BE2C (cell line): ENCODE measurements at regions not wholly inside any gene's neighbourhood (a gene's known extent, or its start where the extent isn't known, plus 50 kb on each side); places are given as distances from the start of the nearest gene placed in this dataset.

Experiments
- DNase-seq: peaks from one replicate; pipeline ENCODE4 v3.0.0-alpha.2; 2020
- H3K27me3 ChIP-seq: fragments of 250-450 bp; sonication (Bioruptor Pico); 2 replicates; pipeline ENCODE4 v1.5.1; 2020; ENCODE audit warnings: mild to moderate bottlenecking
- H3K36me3 ChIP-seq: fragments of 250-450 bp; sonication (Bioruptor Pico); 2 replicates; pipeline ENCODE4 v1.5.1; 2020; ENCODE audit warnings: mild to moderate bottlenecking
- H3K4me1 ChIP-seq: fragments of 250-450 bp; sonication (Bioruptor Pico); 2 replicates; pipeline ENCODE4 v1.5.1; 2020
- H3K4me3 ChIP-seq: 2 replicates; pipeline ENCODE4 v1.5.1; 2011; ENCODE audit warnings: low read depth, low read length
- H3K9me3 ChIP-seq: fragments of 250-450 bp; sonication (Bioruptor Pico); 2 replicates; pipeline ENCODE4 v1.5.1; 2020
- TF ChIP-seq, protein P1 (sequence below): IDR thresholded peaks from 2 replicates; pipeline ENCODE4 v1.5.1; 2012; ENCODE audit warnings: mild to moderate bottlenecking, low read depth, low read length

DNA sequence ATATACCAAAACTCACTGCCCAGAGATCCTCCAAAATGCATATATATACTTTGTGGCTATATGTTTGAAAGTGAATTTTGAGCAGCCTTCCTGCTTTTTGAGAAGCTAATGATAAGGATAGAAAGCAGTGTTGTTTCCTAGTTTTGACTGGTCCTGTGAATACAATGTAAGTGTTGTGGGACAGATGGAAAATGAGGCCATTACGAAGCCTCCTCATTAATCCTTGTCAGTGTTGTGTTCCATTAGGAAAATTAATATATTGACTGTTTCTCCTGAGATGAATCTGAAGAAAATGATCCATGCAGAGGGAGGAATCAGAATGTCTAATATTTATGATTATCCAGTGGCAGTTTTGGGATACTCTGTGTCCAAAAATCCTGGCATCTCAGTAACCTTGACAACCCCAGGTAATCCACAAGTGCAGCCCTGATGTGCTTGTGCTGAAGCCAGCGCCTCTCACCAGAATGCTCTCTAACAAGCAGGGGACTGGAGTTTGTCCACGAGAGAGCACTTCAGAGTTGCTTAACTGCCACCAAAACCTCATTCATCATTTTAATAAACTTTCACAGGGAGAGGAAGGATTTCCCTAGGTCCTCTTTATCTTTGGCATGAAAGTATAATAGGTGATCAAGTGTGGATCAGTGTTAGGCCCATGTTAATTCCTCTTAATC, 418.6 kb downstream of the CMPK2 start:
- Histone ChIP-seq H3K36me3 (no peaks in the 10 kb centered on the region), H3K27me3 (no peaks in the 10 kb centered on the region), H3K9me3 (no peaks in the 10 kb centered on the region), H3K4me1 (no peaks in the 10 kb centered on the region), H3K4me3 (no peak overlapping the region)
- no peak for DNase-seq
- TF ChIP-seq, protein P1, sequence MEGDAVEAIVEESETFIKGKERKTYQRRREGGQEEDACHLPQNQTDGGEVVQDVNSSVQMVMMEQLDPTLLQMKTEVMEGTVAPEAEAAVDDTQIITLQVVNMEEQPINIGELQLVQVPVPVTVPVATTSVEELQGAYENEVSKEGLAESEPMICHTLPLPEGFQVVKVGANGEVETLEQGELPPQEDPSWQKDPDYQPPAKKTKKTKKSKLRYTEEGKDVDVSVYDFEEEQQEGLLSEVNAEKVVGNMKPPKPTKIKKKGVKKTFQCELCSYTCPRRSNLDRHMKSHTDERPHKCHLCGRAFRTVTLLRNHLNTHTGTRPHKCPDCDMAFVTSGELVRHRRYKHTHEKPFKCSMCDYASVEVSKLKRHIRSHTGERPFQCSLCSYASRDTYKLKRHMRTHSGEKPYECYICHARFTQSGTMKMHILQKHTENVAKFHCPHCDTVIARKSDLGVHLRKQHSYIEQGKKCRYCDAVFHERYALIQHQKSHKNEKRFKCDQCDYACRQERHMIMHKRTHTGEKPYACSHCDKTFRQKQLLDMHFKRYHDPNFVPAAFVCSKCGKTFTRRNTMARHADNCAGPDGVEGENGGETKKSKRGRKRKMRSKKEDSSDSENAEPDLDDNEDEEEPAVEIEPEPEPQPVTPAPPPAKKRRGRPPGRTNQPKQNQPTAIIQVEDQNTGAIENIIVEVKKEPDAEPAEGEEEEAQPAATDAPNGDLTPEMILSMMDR, result no peak

DNA sequence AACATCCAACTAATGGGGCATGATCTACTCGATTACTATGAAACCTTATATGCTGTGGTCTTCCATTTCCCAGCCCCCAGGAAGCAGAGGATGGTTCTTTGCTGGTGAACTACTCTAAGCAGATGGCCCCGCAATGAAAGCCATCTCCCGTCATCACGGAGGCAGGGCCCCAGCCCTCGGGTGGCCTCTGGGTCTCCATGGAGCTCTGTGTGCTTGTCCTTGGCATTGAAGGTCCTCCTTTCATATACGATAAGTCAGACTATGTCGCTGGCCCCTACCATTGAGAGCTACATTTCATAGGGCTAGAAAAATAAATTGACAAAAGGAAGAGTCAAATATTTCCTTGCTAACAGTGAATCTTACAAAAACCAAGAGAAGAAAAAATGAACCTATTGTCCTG, 416.8 kb downstream of the CMPK2 start:
- Histone ChIP-seq H3K9me3 (no peaks in the 10 kb centered on the region), H3K36me3 (no peaks in the 10 kb centered on the region), H3K27me3 (no peaks in the 10 kb centered on the region), H3K4me3 (no peak overlapping the region), H3K4me1 (no peaks in the 10 kb centered on the region)
- DNase-seq, result no peak
- TF ChIP-seq, protein P1, result no peak

DNA sequence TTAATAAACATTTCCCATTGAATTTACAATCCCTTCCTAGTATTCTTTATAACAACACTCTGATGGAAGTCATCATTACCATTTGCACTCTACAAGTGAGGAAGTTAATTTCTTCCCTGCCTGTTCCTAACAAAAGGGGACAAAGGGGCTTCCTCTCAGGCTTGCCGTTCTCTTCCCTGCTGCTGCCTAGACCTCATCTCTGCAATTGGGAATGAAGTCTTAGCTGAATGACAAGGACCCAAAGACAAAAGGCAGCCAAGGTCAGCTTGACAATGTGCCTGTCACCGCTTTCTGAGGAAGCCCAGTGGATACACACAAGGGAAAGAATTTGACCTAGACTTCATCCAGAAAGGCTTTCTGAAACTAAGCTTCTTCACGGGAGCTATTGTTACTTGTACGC, 416.4 kb downstream of the CMPK2 start:
- Histone ChIP-seq H3K27me3 (no peaks in the 10 kb centered on the region), H3K4me3 (no peak overlapping the region), H3K4me1 (no peaks in the 10 kb centered on the region), H3K9me3 (no peaks in the 10 kb centered on the region), H3K36me3 (no peaks in the 10 kb centered on the region)
- TF ChIP-seq, protein P1, result no peak
- no peak for DNase-seq

DNA sequence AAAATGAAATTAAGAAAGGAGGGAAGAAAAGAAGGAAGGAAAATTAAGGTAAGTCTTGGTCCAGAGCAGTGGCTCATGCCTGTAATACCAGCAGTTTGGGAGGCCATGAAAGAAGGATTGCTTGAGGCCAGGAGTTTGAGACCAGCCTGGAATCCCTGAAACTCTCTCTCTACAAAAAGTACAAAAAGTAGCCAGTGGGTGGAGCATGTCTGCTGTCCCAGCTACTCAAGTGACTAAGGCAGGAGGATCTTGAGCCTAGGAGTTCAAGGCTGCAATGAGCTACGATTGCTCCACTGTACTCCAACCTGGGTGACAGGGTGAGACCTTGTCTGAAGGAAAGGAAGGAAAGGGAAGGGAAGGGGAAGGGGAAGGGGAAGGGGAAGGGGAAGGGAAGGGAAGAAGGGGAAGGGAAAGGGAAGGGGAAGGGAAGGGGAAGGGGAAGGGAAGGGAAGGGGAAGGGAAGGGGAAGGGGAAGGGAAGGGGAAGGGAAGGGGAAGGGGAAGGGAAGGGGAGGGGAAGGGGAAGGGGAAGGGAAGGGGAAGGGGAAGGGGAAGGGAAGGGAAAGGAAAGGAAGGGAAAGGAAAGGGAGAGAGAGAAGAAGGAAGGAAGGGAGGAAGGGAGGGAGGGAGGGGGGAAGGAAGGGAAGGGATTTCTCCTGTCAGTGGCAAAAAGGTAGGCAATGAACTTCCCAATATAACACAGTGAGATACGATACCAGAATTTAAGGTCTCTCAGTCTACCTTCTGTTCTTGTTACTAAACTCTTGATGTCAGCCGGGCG, 412.8 kb downstream of the CMPK2 start:
- no peaks in the 10 kb centered on the region for H3K36me3 ChIP-seq
- no peaks in the 10 kb centered on the region for H3K9me3 ChIP-seq
- no peak overlapping the region for H3K4me3 ChIP-seq
- no peaks in the 10 kb centered on the region for H3K27me3 ChIP-seq
- no peak for DNase-seq
- H3K4me1 ChIP-seq, result no peaks in the 10 kb centered on the region
- TF ChIP-seq, protein P1, result peak; percentile 40

DNA sequence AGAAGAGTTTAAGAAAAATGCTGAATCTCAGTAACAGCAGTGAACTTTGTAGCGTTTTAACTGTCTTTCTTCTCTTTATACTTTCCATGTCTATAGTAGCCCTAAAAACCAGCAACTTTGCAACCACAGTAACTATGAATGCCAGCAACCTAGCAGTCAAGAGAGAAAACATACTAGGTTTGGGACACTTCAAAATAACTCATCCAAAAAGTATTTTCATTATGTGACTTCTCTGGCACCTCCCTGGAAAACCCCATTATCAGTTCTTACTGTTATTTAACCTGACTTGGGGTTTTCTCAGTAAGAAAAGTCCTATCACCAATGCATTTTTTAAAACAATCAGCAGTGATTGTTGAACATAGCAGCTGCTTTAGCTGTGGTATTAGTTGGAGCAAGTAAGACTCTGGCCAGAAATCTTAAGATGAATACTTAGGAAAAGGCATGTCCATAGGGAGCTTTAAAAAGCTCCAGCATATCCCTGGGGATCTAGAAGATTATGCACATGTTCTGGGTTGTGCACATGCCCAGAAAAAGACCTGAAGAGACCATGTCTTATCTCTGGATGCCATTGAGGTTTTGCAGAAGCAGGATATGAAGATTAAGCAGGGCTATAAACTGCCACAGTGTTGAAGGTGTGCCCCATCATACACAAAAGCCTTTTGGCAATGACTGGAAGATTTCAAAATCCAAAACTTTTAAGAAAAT, 411.3 kb downstream of the CMPK2 start:
- H3K36me3 ChIP-seq, result no peaks in the 10 kb centered on the region
- H3K27me3 ChIP-seq, result no peaks in the 10 kb centered on the region
- TF ChIP-seq, protein P1, result no peak
- H3K4me1 ChIP-seq, result no peaks in the 10 kb centered on the region
- H3K4me3 ChIP-seq, result no peak overlapping the region
- H3K9me3 ChIP-seq, result no peaks in the 10 kb centered on the region
- no peak for DNase-seq
